ENCODE measurements at regions not wholly inside any gene's neighbourhood (a gene's known extent, or its start where the extent isn't known, plus 50 kb on each side); places are given as distances from the start of the nearest gene placed in this dataset.

- TF ChIP-seq CTCF (IDR thresholded peaks at IDR 0.05; ENCODE audit: low read depth, low read length, missing input control) = no peak
- TF ChIP-seq REST (IDR thresholded peaks at IDR 0.05) = no peak
These were observed 54.6 kb upstream of the POU3F1 start for GRCh38 chr1:38101037-38101785.

Measured in liver (tissue), 2 donors.